GM23338 (cell line): ENCODE measurements at regions not wholly inside any gene's neighbourhood (a gene's known extent, or its start where the extent isn't known, plus 50 kb on each side); places are given as distances from the start of the nearest gene placed in this dataset.

Source experiments
- ATAC-seq: fragments of 200-7000 bp; cut with Tn5 transposase; 3 replicates; pipeline ENCODE4 v1.9.1; 2020
- DNase-seq: peaks from one replicate; pipeline ENCODE4 v3.0.0-alpha.2; 2015; ENCODE audit warnings: low spot score
- H2AFZ ChIP-seq: fragments of 200-600 bp; sonication (generic); 2 replicates; pipeline ENCODE4 v1.8.0; 2016; ENCODE audit warnings: antibody characterized with exemption, mild to moderate bottlenecking, moderate library complexity
- H3F3A ChIP-seq: fragments of 200-600 bp; sonication (generic); replicated peaks from 2 replicates; pipeline ENCODE4 v1.8.0; 2017; ENCODE audit warnings: antibody characterized with exemption, mixed run types, low read depth
- H3K27ac ChIP-seq: fragments of 200-600 bp; sonication (generic); 2 replicates; pipeline ENCODE4 v1.6.1; 2016; ENCODE audit warnings: low read depth
- H3K27me3 ChIP-seq: fragments of 200-600 bp; sonication (generic); 2 replicates; pipeline ENCODE4 v1.8.0; 2016; ENCODE audit warnings: mild to moderate bottlenecking, mixed run types, moderate library complexity; ENCODE audit not compliant: insufficient read depth
- H3K36me3 ChIP-seq: fragments of 200-600 bp; sonication (generic); 2 replicates; pipeline ENCODE4 v1.8.0; 2016; ENCODE audit warnings: mild to moderate bottlenecking; ENCODE audit not compliant: insufficient read depth
- H3K4me1 ChIP-seq: fragments of 200-600 bp; sonication (generic); 2 replicates; pipeline ENCODE4 v1.8.0; 2016; ENCODE audit warnings: mild to moderate bottlenecking, moderate library complexity; ENCODE audit not compliant: insufficient read depth
- H3K4me2 ChIP-seq: fragments of 200-600 bp; sonication (generic); 2 replicates; pipeline ENCODE4 v1.7.1; 2017; ENCODE audit warnings: mixed run types
- H3K4me3 ChIP-seq: fragments of 200-600 bp; sonication (generic); 2 replicates; pipeline ENCODE4 v1.6.1; 2016; ENCODE audit warnings: mixed run types
- H3K79me2 ChIP-seq: fragments of 200-600 bp; sonication (generic); replicated peaks from 2 replicates; pipeline ENCODE4 v1.8.0; 2017; ENCODE audit warnings: mild to moderate bottlenecking; ENCODE audit not compliant: insufficient read depth
- H3K9me2 ChIP-seq: fragments of 200-600 bp; sonication (generic); 2 replicates; pipeline ENCODE4 v1.8.0; 2017; ENCODE audit not compliant: insufficient read depth
- H4K20me1 ChIP-seq: fragments of 200-600 bp; sonication (generic); replicated peaks from 2 replicates; pipeline ENCODE4 v1.8.0; 2017; ENCODE audit warnings: mild to moderate bottlenecking; ENCODE audit not compliant: insufficient read depth
- H3K27ac Mint-ChIP-seq: 2 replicates; pipeline ENCODE4 v1.8.0; 2020; ENCODE audit warnings: inconsistent platforms, mild to moderate bottlenecking, moderate library complexity, mixed read lengths
- H3K27me3 Mint-ChIP-seq: 3 replicates; pipeline ENCODE4 v1.8.0; 2022; ENCODE audit warnings: low read depth, mild to moderate bottlenecking, moderate library complexity, mixed read lengths, inconsistent platforms; ENCODE audit not compliant: insufficient read depth, poor library complexity
- H3K36me3 Mint-ChIP-seq: 3 replicates; pipeline ENCODE4 v1.8.0; 2021; ENCODE audit warnings: low read depth, mild to moderate bottlenecking, inconsistent platforms, moderate library complexity, mixed read lengths
- H3K4me1 Mint-ChIP-seq: 3 replicates; pipeline ENCODE4 v1.8.0; 2020; ENCODE audit warnings: mild to moderate bottlenecking, inconsistent platforms, mixed read lengths
- H3K4me3 Mint-ChIP-seq: 3 replicates; pipeline ENCODE4 v1.8.0; 2021; ENCODE audit warnings: moderate library complexity, mild to moderate bottlenecking, inconsistent platforms, mixed read lengths
- H3K9me3 Mint-ChIP-seq: 3 replicates; pipeline ENCODE4 v1.8.0; 2020; ENCODE audit warnings: moderate library complexity, mild to moderate bottlenecking, inconsistent platforms, mixed read lengths
- CREB1 ChIP-seq: fragments of 250-450 bp; sonication (Bioruptor Pico); IDR thresholded peaks from 2 replicates; pipeline ENCODE4 v1.5.0; 2020; ENCODE audit warnings: low read depth, mild to moderate bottlenecking, moderate library complexity
- EZH2 ChIP-seq: fragments of 200-600 bp; sonication (generic); IDR thresholded peaks from one replicate; pipeline ENCODE4 v1.8.0; 2017; ENCODE audit warnings: antibody characterized with exemption, mild to moderate bottlenecking, low read depth; ENCODE audit not compliant: unreplicated experiment
- EZH2phosphoT487 ChIP-seq: fragments of 200-600 bp; sonication (generic); IDR thresholded peaks from one replicate; pipeline ENCODE4 v1.8.1; 2018; ENCODE audit warnings: antibody characterized with exemption; ENCODE audit not compliant: unreplicated experiment
- JUNB ChIP-seq: IDR thresholded peaks from one replicate; pipeline ENCODE4 v1.6.1; 2016; ENCODE audit warnings: antibody characterized with exemption; ENCODE audit not compliant: unreplicated experiment
- NANOG ChIP-seq: IDR thresholded peaks from 2 replicates; pipeline ENCODE4 v1.6.1; 2016; ENCODE audit warnings: antibody characterized with exemption, borderline replicate concordance
- POLR2AphosphoS5 ChIP-seq: IDR thresholded peaks from 2 replicates; pipeline ENCODE4 v1.6.1; 2016; ENCODE audit warnings: antibody characterized with exemption, low read depth
- STAT1 ChIP-seq: IDR thresholded peaks from one replicate; pipeline ENCODE4 v1.6.1; 2016; ENCODE audit warnings: antibody characterized with exemption; ENCODE audit not compliant: unreplicated experiment
- ZNF114 ChIP-seq: fragments of 250-450 bp; sonication (Bioruptor Pico); IDR thresholded peaks from 2 replicates; pipeline ENCODE4 v1.5.0; 2020; ENCODE audit warnings: mild to moderate bottlenecking, moderate library complexity
- ZNF331 ChIP-seq: fragments of 250-450 bp; sonication (Bioruptor Pico); IDR thresholded peaks from 2 replicates; pipeline ENCODE4 v1.5.0; 2020; ENCODE audit warnings: low read depth, mild to moderate bottlenecking, moderate library complexity
- TF ChIP-seq, protein P1 (sequence below), 2 experiments: fragments of 200-600 bp in 1 of 2; sonication (generic) in 1 of 2; conservative IDR thresholded peaks; 2 replicates each; pipeline versions ENCODE4 v1.5.1 to v1.6.1; 2016 to 2017; ENCODE audit warnings: antibody characterized with exemption in 2 of 2, low read depth in 2 of 2, mild to moderate bottlenecking in 2 of 2, moderate library complexity in 1 of 2
- TF ChIP-seq, protein P2 (sequence below): IDR thresholded peaks from one replicate; pipeline ENCODE4 v1.6.1; 2018; ENCODE audit warnings: antibody characterized with exemption; ENCODE audit not compliant: unreplicated experiment
- TF ChIP-seq, protein P3 (sequence below): IDR thresholded peaks from 2 replicates; pipeline ENCODE4 v1.6.1; 2016; ENCODE audit warnings: antibody characterized with exemption
- TF ChIP-seq, protein P4 (sequence below): fragments of 250-450 bp; sonication (Bioruptor Pico); IDR thresholded peaks from 2 replicates; pipeline ENCODE4 v1.5.0; 2020; ENCODE audit warnings: mild to moderate bottlenecking, moderate library complexity

DNA sequence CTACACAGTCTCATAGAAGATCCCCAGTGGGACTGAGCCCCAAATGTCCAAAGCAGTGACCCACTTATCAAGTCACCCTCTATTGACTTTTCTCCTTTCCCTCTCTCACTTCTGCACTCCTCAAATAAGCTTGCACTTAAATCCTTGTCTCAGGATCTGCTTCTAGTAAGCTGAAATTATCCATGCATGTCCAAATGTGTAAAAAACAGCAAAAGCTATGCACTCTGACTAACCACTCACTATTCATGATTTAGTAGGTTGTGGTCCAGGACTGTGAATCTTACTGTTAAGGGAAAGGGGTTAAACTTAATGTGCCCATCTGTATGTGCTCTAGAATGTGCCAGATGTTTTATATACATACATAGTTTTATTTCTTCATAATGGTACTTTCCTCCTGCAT, 115.4 kb downstream of the SCG2 start:
- TF ChIP-seq CREB1 (CRISPR knock-in tag) (no peak), EZH2phosphoT487 (no peak), ZNF331 (CRISPR knock-in tag) (no peak), JUNB (no peak), POLR2AphosphoS5 (no peak), NANOG (no peak), ZNF114 (CRISPR knock-in tag) (no peak), STAT1 (no peak), EZH2 (no peak)
- TF ChIP-seq, protein P1, sequence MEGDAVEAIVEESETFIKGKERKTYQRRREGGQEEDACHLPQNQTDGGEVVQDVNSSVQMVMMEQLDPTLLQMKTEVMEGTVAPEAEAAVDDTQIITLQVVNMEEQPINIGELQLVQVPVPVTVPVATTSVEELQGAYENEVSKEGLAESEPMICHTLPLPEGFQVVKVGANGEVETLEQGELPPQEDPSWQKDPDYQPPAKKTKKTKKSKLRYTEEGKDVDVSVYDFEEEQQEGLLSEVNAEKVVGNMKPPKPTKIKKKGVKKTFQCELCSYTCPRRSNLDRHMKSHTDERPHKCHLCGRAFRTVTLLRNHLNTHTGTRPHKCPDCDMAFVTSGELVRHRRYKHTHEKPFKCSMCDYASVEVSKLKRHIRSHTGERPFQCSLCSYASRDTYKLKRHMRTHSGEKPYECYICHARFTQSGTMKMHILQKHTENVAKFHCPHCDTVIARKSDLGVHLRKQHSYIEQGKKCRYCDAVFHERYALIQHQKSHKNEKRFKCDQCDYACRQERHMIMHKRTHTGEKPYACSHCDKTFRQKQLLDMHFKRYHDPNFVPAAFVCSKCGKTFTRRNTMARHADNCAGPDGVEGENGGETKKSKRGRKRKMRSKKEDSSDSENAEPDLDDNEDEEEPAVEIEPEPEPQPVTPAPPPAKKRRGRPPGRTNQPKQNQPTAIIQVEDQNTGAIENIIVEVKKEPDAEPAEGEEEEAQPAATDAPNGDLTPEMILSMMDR (conservative IDR thresholded peaks at IDR 0.05; ENCODE audit: low read depth in 2 of 2), result no peak
- TF ChIP-seq, protein P2, sequence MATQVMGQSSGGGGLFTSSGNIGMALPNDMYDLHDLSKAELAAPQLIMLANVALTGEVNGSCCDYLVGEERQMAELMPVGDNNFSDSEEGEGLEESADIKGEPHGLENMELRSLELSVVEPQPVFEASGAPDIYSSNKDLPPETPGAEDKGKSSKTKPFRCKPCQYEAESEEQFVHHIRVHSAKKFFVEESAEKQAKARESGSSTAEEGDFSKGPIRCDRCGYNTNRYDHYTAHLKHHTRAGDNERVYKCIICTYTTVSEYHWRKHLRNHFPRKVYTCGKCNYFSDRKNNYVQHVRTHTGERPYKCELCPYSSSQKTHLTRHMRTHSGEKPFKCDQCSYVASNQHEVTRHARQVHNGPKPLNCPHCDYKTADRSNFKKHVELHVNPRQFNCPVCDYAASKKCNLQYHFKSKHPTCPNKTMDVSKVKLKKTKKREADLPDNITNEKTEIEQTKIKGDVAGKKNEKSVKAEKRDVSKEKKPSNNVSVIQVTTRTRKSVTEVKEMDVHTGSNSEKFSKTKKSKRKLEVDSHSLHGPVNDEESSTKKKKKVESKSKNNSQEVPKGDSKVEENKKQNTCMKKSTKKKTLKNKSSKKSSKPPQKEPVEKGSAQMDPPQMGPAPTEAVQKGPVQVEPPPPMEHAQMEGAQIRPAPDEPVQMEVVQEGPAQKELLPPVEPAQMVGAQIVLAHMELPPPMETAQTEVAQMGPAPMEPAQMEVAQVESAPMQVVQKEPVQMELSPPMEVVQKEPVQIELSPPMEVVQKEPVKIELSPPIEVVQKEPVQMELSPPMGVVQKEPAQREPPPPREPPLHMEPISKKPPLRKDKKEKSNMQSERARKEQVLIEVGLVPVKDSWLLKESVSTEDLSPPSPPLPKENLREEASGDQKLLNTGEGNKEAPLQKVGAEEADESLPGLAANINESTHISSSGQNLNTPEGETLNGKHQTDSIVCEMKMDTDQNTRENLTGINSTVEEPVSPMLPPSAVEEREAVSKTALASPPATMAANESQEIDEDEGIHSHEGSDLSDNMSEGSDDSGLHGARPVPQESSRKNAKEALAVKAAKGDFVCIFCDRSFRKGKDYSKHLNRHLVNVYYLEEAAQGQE, result no peak
- TF ChIP-seq, protein P3, sequence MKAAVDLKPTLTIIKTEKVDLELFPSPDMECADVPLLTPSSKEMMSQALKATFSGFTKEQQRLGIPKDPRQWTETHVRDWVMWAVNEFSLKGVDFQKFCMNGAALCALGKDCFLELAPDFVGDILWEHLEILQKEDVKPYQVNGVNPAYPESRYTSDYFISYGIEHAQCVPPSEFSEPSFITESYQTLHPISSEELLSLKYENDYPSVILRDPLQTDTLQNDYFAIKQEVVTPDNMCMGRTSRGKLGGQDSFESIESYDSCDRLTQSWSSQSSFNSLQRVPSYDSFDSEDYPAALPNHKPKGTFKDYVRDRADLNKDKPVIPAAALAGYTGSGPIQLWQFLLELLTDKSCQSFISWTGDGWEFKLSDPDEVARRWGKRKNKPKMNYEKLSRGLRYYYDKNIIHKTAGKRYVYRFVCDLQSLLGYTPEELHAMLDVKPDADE, result no peak
- TF ChIP-seq, protein P4, sequence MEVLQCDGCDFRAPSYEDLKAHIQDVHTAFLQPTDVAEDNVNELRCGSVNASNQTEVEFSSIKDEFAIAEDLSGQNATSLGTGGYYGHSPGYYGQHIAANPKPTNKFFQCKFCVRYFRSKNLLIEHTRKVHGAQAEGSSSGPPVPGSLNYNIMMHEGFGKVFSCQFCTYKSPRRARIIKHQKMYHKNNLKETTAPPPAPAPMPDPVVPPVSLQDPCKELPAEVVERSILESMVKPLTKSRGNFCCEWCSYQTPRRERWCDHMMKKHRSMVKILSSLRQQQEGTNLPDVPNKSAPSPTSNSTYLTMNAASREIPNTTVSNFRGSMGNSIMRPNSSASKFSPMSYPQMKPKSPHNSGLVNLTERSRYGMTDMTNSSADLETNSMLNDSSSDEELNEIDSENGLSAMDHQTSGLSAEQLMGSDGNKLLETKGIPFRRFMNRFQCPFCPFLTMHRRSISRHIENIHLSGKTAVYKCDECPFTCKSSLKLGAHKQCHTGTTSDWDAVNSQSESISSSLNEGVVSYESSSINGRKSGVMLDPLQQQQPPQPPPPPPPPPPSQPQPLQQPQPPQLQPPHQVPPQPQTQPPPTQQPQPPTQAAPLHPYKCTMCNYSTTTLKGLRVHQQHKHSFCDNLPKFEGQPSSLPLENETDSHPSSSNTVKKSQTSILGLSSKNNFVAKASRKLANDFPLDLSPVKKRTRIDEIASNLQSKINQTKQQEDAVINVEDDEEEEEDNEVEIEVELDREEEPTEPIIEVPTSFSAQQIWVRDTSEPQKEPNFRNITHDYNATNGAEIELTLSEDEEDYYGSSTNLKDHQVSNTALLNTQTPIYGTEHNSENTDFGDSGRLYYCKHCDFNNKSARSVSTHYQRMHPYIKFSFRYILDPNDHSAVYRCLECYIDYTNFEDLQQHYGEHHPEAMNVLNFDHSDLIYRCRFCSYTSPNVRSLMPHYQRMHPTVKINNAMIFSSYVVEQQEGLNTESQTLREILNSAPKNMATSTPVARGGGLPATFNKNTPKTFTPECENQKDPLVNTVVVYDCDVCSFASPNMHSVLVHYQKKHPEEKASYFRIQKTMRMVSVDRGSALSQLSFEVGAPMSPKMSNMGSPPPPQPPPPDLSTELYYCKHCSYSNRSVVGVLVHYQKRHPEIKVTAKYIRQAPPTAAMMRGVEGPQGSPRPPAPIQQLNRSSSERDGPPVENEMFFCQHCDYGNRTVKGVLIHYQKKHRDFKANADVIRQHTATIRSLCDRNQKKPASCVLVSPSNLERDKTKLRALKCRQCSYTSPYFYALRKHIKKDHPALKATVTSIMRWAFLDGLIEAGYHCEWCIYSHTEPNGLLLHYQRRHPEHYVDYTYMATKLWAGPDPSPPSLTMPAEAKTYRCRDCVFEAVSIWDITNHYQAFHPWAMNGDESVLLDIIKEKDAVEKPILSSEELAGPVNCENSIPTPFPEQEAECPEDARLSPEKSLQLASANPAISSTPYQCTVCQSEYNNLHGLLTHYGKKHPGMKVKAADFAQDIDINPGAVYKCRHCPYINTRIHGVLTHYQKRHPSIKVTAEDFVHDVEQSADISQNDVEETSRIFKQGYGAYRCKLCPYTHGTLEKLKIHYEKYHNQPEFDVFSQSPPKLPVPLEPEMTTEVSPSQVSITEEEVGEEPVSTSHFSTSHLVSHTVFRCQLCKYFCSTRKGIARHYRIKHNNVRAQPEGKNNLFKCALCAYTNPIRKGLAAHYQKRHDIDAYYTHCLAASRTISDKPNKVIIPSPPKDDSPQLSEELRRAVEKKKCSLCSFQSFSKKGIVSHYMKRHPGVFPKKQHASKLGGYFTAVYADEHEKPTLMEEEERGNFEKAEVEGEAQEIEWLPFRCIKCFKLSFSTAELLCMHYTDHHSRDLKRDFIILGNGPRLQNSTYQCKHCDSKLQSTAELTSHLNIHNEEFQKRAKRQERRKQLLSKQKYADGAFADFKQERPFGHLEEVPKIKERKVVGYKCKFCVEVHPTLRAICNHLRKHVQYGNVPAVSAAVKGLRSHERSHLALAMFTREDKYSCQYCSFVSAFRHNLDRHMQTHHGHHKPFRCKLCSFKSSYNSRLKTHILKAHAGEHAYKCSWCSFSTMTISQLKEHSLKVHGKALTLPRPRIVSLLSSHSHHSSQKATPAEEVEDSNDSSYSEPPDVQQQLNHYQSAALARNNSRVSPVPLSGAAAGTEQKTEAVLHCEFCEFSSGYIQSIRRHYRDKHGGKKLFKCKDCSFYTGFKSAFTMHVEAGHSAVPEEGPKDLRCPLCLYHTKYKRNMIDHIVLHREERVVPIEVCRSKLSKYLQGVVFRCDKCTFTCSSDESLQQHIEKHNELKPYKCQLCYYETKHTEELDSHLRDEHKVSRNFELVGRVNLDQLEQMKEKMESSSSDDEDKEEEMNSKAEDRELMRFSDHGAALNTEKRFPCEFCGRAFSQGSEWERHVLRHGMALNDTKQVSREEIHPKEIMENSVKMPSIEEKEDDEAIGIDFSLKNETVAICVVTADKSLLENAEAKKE (CRISPR knock-in tag), result no peak
- DNase-seq, result no peak

More for the DNA sequence above, 115.4 kb downstream of the SCG2 start:
- H2AFZ ChIP-seq, result no peak overlapping the region
- Mint-ChIP-seq H3K9me3 (peaks cover 4% of the 10 kb centered on the region; the same call in 1 of the 3 replicates), H3K27me3 (no peaks in the 10 kb centered on the region), H3K27ac (no peak overlapping the region), H3K4me1 (peaks cover 10% of the 10 kb centered on the region; the same call in 2 of the 3 replicates), H3K4me3 (no peak overlapping the region), H3K36me3 (no peaks in the 10 kb centered on the region)
- 0 out of 2 replicates have a peak, but pooled peaks cover 5% of the 10 kb centered on the region for H3K4me1 ChIP-seq
- H3K9me2 ChIP-seq, result no peaks in the 10 kb centered on the region
- no peak overlapping the region for H3K4me2 ChIP-seq
- H4K20me1 ChIP-seq, result no peaks in the 10 kb centered on the region
- H3K27me3 ChIP-seq, result no peaks in the 10 kb centered on the region
- H3K27ac ChIP-seq, result no peak overlapping the region
- no peaks in the 10 kb centered on the region for H3K79me2 ChIP-seq
- no peak for ATAC-seq
- no peak overlapping the region for H3K4me3 ChIP-seq
- H3F3A ChIP-seq, result no peaks in the 10 kb centered on the region
- H3K36me3 ChIP-seq, result no peaks in the 10 kb centered on the region
